Thyroid gland (tissue), 4 donors: ENCODE measurements at regions not wholly inside any gene's neighbourhood (a gene's known extent, or its start where the extent isn't known, plus 50 kb on each side); places are given as distances from the start of the nearest gene placed in this dataset.

ENCODE experiments used
- DNase-seq, 2 donors: peaks; one replicate each; pipeline ENCODE4 v3.0.0-alpha.2; 2019
- H3K27ac ChIP-seq, 3 donors: fragments of 200-600 bp; sonication (generic); 1 replicate in 2 of 3; 2 replicates in 1 of 3; pipeline ENCODE4 v1.5.1; 2016 to 2019; ENCODE audit warnings: mild to moderate bottlenecking in 1 of 3, moderate library complexity in 1 of 3
- H3K27me3 ChIP-seq: fragments of 200-600 bp; sonication (generic); one replicate; pipeline ENCODE4 v1.5.1; 2019
- H3K36me3 ChIP-seq, 2 donors: fragments of 200-600 bp; sonication (generic); one replicate each; pipeline ENCODE4 v1.5.1; 2016 to 2019
- H3K4me1 ChIP-seq, 2 donors: fragments of 200-600 bp; sonication (generic); one replicate each; pipeline ENCODE4 v1.5.1; 2017 to 2019
- H3K4me3 ChIP-seq, 3 donors: fragments of 200-600 bp; sonication (generic); replicated peaks in 1 of 3; 1 replicate in 2 of 3; 2 replicates in 1 of 3; pipeline ENCODE4 v1.5.1; 2016; ENCODE audit warnings: mild to moderate bottlenecking in 1 of 3
- H3K9me3 ChIP-seq: fragments of 200-600 bp; sonication (generic); one replicate; pipeline ENCODE4 v1.5.1; 2017
- POLR2A ChIP-seq, 2 donors: fragments of 450-650 bp; IDR thresholded peaks; one replicate each; pipeline ENCODE4 v1.6.1; 2017; ENCODE audit warnings: antibody characterized with exemption in 2 of 2, mild to moderate bottlenecking in 2 of 2, moderate library complexity in 1 of 2
- WGBS, 2 donors: methylation state at CpG; one replicate each; pipeline ENCODE4 v1.1.5; 2017; 5-methylcytosine and 5-hydroxymethylcytosine counted together
- intact Hi-C: fragments of 100-400 bp; cut with DNase I; formaldehyde crosslinking; loops from one replicate; pipeline ENCODE4 v1.15.1; 2023
- TF ChIP-seq, protein P1 (sequence below), 6 experiments: fragments of 200-600 bp in 3 of 6; fragments of 450-650 bp in 3 of 6; sonication (generic) in 3 of 6; IDR thresholded peaks; one replicate each; pipeline ENCODE4 v1.5.1; 2016 to 2019; ENCODE audit warnings: antibody characterized with exemption in 6 of 6, mild to moderate bottlenecking in 2 of 6, inconsistent platforms in 1 of 6, moderate library complexity in 1 of 6

DNA sequence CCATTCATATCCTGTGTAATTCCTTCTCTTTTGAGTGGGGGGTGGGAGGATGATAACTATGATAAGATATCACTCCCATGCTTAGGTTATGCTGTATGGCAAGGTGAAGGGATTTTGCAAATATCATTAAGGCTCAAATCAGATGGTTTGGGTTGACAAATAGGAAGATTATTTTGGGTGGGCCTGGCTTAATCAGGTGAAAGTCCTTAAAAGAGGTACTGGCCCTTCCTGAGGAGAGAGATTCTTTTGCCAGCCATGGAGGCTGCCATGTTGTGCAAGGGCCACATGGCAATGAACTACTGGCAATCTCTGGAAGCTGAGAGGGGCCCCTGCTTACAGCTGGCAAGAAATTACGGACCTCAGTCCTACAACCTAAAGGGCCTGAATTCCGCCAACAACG is 174.6 kb upstream of the FOXD3 start:
- no peaks in the 10 kb centered on the region for H3K27me3 ChIP-seq
- H3K27ac ChIP-seq = no peak overlapping the region
- TF ChIP-seq, protein P1, sequence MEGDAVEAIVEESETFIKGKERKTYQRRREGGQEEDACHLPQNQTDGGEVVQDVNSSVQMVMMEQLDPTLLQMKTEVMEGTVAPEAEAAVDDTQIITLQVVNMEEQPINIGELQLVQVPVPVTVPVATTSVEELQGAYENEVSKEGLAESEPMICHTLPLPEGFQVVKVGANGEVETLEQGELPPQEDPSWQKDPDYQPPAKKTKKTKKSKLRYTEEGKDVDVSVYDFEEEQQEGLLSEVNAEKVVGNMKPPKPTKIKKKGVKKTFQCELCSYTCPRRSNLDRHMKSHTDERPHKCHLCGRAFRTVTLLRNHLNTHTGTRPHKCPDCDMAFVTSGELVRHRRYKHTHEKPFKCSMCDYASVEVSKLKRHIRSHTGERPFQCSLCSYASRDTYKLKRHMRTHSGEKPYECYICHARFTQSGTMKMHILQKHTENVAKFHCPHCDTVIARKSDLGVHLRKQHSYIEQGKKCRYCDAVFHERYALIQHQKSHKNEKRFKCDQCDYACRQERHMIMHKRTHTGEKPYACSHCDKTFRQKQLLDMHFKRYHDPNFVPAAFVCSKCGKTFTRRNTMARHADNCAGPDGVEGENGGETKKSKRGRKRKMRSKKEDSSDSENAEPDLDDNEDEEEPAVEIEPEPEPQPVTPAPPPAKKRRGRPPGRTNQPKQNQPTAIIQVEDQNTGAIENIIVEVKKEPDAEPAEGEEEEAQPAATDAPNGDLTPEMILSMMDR (IDR thresholded peaks at IDR 0.05) = no peak
- TF ChIP-seq POLR2A (IDR thresholded peaks at IDR 0.05) = no peak
- H3K4me1 ChIP-seq = no peaks in the 10 kb centered on the region
- H3K36me3 ChIP-seq = no peaks in the 10 kb centered on the region
- 92 to 97% methylated on average over 3 of the region's 3 CpGs for WGBS, 2 donors
- DNase-seq = no peak
- no peaks in the 10 kb centered on the region for H3K9me3 ChIP-seq
- intact Hi-C loops = loop anchor here (5.0 kb wide), 1 partner anchor 145 kb away; no protein-coding TSS in a partner anchor
- H3K4me3 ChIP-seq = no peak overlapping the region

DNA sequence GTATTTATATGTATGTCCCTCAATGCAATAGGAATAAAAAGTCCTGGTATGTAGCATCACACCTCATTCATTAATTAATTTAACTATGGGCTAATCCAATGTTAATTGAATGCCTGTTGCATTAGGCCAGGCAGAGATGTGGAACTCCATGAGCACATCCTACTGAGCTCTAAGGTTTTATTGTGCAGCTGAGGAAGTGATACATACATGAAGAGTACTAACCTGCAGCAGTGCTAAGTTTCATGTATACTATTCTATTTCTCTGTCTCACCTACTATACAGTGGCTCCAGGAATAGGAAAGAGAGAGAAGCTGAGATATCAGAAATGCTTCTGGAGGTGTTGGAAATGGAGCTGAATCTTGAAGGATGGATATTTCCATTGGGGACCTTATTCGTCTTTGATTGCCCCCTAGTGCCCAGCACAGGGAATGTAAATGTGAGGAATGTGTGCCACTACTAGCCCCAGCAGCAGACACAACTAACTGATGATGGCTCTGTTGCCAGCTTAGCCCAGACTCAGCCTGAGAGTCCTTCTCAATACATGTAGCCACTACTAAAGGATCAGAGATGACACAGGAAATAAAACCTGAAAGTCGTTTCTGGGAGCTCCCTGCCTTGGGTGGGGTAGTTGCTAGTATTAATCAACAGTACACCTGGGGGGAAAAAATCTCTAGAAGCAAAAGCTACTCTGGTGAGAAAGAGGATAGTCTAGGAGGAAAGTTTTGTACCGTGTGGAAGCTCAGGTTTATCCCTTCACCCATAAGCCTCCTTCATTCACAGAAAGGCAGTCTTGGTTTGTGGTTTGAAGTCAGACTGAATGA is 173.3 kb upstream of the FOXD3 start:
- H3K9me3 ChIP-seq = no peaks in the 10 kb centered on the region
- TF ChIP-seq, protein P1 (IDR thresholded peaks at IDR 0.05) = peak in 5 of 6 experiments; percentile 19 to 77 (median 69)
- no peak for TF ChIP-seq POLR2A (IDR thresholded peaks at IDR 0.05)
- H3K27me3 ChIP-seq = no peaks in the 10 kb centered on the region
- WGBS, 2 donors = 15 to 17% methylated on average over 3 of the region's 3 CpGs
- peak; percentile 51 to 57 for DNase-seq
- H3K4me3 ChIP-seq = no peak overlapping the region
- intact Hi-C loops = loop anchor here (5.0 kb wide), 1 partner anchor 147 kb away; no protein-coding TSS in a partner anchor
- H3K36me3 ChIP-seq = no peaks in the 10 kb centered on the region
- no peak overlapping the region for H3K27ac ChIP-seq
- H3K4me1 ChIP-seq = no peaks in the 10 kb centered on the region

DNA sequence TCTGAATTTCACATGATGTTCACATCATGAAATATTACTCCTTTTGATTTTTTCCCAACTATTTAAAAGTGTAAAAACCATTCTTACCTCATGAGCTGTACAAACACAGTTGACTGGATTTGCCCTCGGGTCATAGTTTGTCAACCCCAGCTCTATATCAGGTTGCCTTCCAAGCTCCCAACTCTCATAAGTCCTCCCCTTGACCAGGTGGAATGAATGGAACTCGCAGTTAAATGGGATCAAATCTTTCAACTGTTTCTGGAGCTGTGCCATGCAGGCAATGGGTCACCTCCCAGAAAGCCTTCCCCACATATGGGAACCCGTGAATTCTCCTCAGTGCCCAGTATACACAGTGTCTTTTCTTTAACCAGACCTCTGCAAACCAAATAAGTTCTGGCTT is 169.8 kb upstream of the FOXD3 start:
- intact Hi-C loops = no loop called here
- WGBS, 2 donors = 46 to 53% methylated on average over 3 of the region's 3 CpGs
- Histone ChIP-seq H3K27me3 (no peaks in the 10 kb centered on the region), H3K9me3 (no peaks in the 10 kb centered on the region), H3K27ac (no peak overlapping the region), H3K4me1 (no peaks in the 10 kb centered on the region), H3K4me3 (no peak overlapping the region), H3K36me3 (no peaks in the 10 kb centered on the region)
- DNase-seq = no peak
- no peak for TF ChIP-seq POLR2A (IDR thresholded peaks at IDR 0.05)

DNA sequence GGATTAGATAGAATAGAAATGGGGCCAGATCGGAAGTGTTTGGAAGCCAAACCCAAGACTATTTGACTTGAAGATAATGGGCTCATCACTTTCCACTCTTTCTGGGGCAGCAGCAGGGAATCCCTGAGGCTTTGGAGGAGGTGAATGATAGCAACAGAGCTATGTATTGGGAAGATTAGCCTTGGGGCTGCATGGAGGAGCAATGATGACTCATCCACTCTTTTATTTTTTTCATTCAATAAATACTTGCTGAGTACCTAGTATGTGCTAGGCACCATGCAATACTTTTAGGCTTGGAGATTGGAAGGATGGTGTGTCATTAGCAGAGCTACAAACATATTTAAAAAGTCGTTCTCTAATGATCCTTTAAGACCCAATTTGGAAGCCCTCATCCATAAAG is 166.9 kb upstream of the FOXD3 start:
- Histone ChIP-seq H3K4me1 (peaks cover 0 to 3% of the 10 kb centered on the region in 2 donors), H3K9me3 (no peaks in the 10 kb centered on the region), H3K27me3 (no peaks in the 10 kb centered on the region), H3K36me3 (no peaks in the 10 kb centered on the region), H3K27ac (no peak overlapping the region), H3K4me3 (no peak overlapping the region)
- WGBS, 2 donors = 61 to 81% methylated on average over 2 of the region's 2 CpGs
- intact Hi-C loops = no loop called here
- no peak for DNase-seq
- TF ChIP-seq POLR2A (IDR thresholded peaks at IDR 0.05) = no peak
- TF ChIP-seq, protein P1 (IDR thresholded peaks at IDR 0.05) = no peak

DNA sequence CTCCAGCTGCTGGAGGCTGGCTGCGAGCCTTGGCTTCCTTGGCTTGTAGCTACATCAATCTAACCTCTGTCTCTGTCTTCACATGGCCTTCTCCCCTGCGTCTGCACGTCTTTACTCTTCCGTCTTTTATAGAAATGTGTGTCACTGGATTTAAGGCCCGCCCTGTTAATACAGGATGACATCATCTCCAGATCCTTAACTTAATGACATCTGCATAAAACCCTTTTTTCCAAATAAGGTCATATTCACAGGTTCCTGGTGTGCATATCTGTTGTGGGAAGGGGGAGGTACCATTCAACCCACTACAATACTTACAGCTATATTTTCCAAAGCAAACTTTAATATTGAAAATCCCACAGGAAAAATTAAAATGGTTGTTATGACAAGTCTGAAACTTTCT is 165.3 kb upstream of the FOXD3 start:
- 89 to 92% methylated on average over 5 of the region's 5 CpGs for WGBS, 2 donors
- H3K9me3 ChIP-seq = no peaks in the 10 kb centered on the region
- no peak for DNase-seq
- TF ChIP-seq, protein P1 (IDR thresholded peaks at IDR 0.05) = no peak
- TF ChIP-seq POLR2A (IDR thresholded peaks at IDR 0.05) = no peak
- H3K27me3 ChIP-seq = no peaks in the 10 kb centered on the region
- H3K4me1 ChIP-seq = peaks cover 5 to 8% of the 10 kb centered on the region in 2 donors
- intact Hi-C loops = no loop called here
- no peaks in the 10 kb centered on the region for H3K36me3 ChIP-seq
- H3K27ac ChIP-seq = no peak overlapping the region
- no peak overlapping the region for H3K4me3 ChIP-seq
